HCT116 (cell line): ENCODE measurements at regions not wholly inside any gene's neighbourhood (a gene's known extent, or its start where the extent isn't known, plus 50 kb on each side); places are given as distances from the start of the nearest gene placed in this dataset.

ENCODE experiments used
- ATAC-seq: fragments of 200-7000 bp; cut with Tn5 transposase; 2 replicates; pipeline ENCODE4 v1.9.1; 2020; ENCODE audit warnings: mild to moderate bottlenecking, moderate library complexity
- BruUV-seq: library from RNA; stranded (reverse); fragments of 400-500 nt; replicated peaks from 2 replicates; lab custom pipeline; 2021; lab: Mats Ljungman, UMichigan
- CTCF ChIA-PET: fragments of 300-600 bp; sonication (Branson Sonifier 250); formaldehyde crosslinking; loops from one replicate; lab custom pipeline; 2021; ENCODE audit warnings: antibody characterized with exemption; lab: Charles Lee
- POLR2A ChIA-PET: fragments of 300-600, 350-600 bp; sonication (Branson Sonifier 250); formaldehyde crosslinking; loops from one replicate; lab custom pipeline; 2021; ENCODE audit warnings: antibody characterized with exemption; lab: Charles Lee
- RAD21 ChIA-PET, 2 experiments: fragments of 300-600 bp; sonication (Branson Sonifier 250); formaldehyde crosslinking; loops; one replicate each; lab custom pipeline; 2023; ENCODE audit warnings: low total read pairs in 2 of 2; ENCODE audit not compliant: uncharacterized antibody in 2 of 2, unreplicated experiment in 2 of 2, low non-redundant PET in 1 of 2; lab: Charles Lee
- DNase-seq: peaks from one replicate; pipeline ENCODE4 v3.0.0-alpha.2; 2010; ENCODE audit warnings: low read depth, low spot score
- H2AFZ ChIP-seq: fragments of 200-600 bp; shearing (Covaris generic), sonication (generic); 2 replicates; pipeline ENCODE4 v1.6.1; 2017; ENCODE audit warnings: low read depth, mixed run types, mixed read lengths, antibody characterized with exemption, low read length; ENCODE audit not compliant: poor library complexity, severe bottlenecking
- H3K27ac ChIP-seq: 2 replicates; pipeline ENCODE4 v1.5.1; 2012; ENCODE audit warnings: low read depth, low read length
- H3K27me3 ChIP-seq: fragments of 200-600 bp; sonication (generic); 2 replicates; pipeline ENCODE4 v1.6.1; 2016; ENCODE audit warnings: mixed run types, low read length, mixed read lengths; ENCODE audit not compliant: insufficient read depth
- H3K36me3 ChIP-seq, 2 experiments: fragments of 200-500 bp in 1 of 2; fragments of 200-600 bp in 1 of 2; sonication (Bioruptor generic) in 1 of 2; sonication (generic) in 1 of 2; 2 replicates each; pipeline versions ENCODE4 v1.5.1 to v1.6.1; 2014 to 2016; ENCODE audit warnings: low read length in 2 of 2, inconsistent platforms in 1 of 2, mixed read lengths in 1 of 2, mixed run types in 1 of 2; ENCODE audit not compliant: insufficient read depth in 2 of 2, control insufficient read depth in 1 of 2
- H3K4me1 ChIP-seq, 2 experiments: fragments of 200-600 bp in 1 of 2; sonication (generic) in 1 of 2; 2 replicates each; pipeline versions ENCODE4 v1.5.1 to v1.6.1; 2012 to 2017; ENCODE audit warnings: low read length in 2 of 2, inconsistent platforms in 1 of 2, mild to moderate bottlenecking in 1 of 2, mixed read lengths in 1 of 2, mixed run types in 1 of 2, moderate library complexity in 1 of 2; ENCODE audit not compliant: insufficient read depth in 2 of 2, control insufficient read depth in 1 of 2
- H3K4me2 ChIP-seq: fragments of 200-600 bp; sonication (generic); 2 replicates; pipeline ENCODE4 v1.6.1; 2017; ENCODE audit warnings: mixed run types, low read length, mixed read lengths
- H3K4me3 ChIP-seq, 2 experiments: fragments of 200-600 bp in 1 of 2; sonication (generic) in 1 of 2; replicated peaks in 1 of 2; 2 replicates each; pipeline ENCODE4 v1.5.1; 2011 to 2016; ENCODE audit warnings: low read length in 2 of 2, control low read depth in 1 of 2, low read depth in 1 of 2, mild to moderate bottlenecking in 1 of 2, mixed read lengths in 1 of 2, mixed run types in 1 of 2
- H3K79me2 ChIP-seq: fragments of 200-600 bp; sonication (generic); 2 replicates; pipeline ENCODE4 v1.6.1; 2017; ENCODE audit warnings: mild to moderate bottlenecking, mixed run types, low read length, moderate library complexity, mixed read lengths; ENCODE audit not compliant: insufficient read depth
- H3K9ac ChIP-seq: fragments of 200-600 bp; sonication (generic); 2 replicates; pipeline ENCODE4 v1.6.1; 2016; ENCODE audit warnings: low read length, mixed read lengths
- H3K9me2 ChIP-seq: fragments of 200-600 bp; sonication (generic), shearing (Covaris generic); 2 replicates; pipeline ENCODE4 v1.6.1; 2017; ENCODE audit warnings: mixed run types, mild to moderate bottlenecking, moderate library complexity; ENCODE audit not compliant: insufficient read depth
- H3K9me3 ChIP-seq, 2 experiments: fragments of 200-500 bp in 1 of 2; fragments of 200-600 bp in 1 of 2; sonication (Bioruptor generic) in 1 of 2; sonication (generic) in 1 of 2; 2 replicates each; pipeline ENCODE4 v1.6.1; 2014 to 2017; ENCODE audit warnings: low read length in 2 of 2, mixed read lengths in 2 of 2, inconsistent platforms in 1 of 2, low read depth in 1 of 2, mild to moderate bottlenecking in 1 of 2, mixed run types in 1 of 2, moderate library complexity in 1 of 2; ENCODE audit not compliant: control insufficient read depth in 1 of 2, insufficient read depth in 1 of 2
- H4K20me1 ChIP-seq: fragments of 200-600 bp; sonication (generic), shearing (Covaris generic); 2 replicates; pipeline ENCODE4 v1.6.1; 2017; ENCODE audit warnings: mixed run types, mild to moderate bottlenecking, moderate library complexity; ENCODE audit not compliant: insufficient read depth
- CBX3 ChIP-seq: IDR thresholded peaks from 2 replicates; pipeline ENCODE4 v1.6.1; 2012; ENCODE audit warnings: low read depth
- CEBPB ChIP-seq: IDR thresholded peaks from 2 replicates; pipeline ENCODE4 v1.6.1; 2012; ENCODE audit warnings: low read depth
- EGR1 ChIP-seq: IDR thresholded peaks from 2 replicates; pipeline ENCODE4 v1.6.1; 2012; ENCODE audit warnings: low read depth
- EZH2 ChIP-seq: fragments of 200-600 bp; sonication (generic); IDR thresholded peaks from 2 replicates; pipeline ENCODE4 v1.6.1; 2017; ENCODE audit warnings: antibody characterized with exemption, mixed run types
- EZH2phosphoT487 ChIP-seq: fragments of 200-600 bp; IDR thresholded peaks from 2 replicates; pipeline ENCODE4 v1.6.1; 2018; ENCODE audit warnings: antibody characterized with exemption, borderline replicate concordance
- FOSL1 ChIP-seq: IDR thresholded peaks from 2 replicates; pipeline ENCODE4 v1.6.1; 2012; ENCODE audit warnings: low read depth
- JUND ChIP-seq: IDR thresholded peaks from 2 replicates; pipeline ENCODE4 v1.6.1; 2012
- POLR2A ChIP-seq: IDR thresholded peaks from 2 replicates; pipeline ENCODE4 v1.7.0; 2011; ENCODE audit warnings: borderline replicate concordance; ENCODE audit not compliant: insufficient read depth, insufficient read length; ENCODE audit errors: extremely low read depth
- POLR2AphosphoS5 ChIP-seq: IDR thresholded peaks from 2 replicates; pipeline ENCODE4 v1.6.1; 2011; ENCODE audit warnings: mild to moderate bottlenecking, low read depth, low read length, moderate library complexity
- RAD21 ChIP-seq: IDR thresholded peaks from 2 replicates; pipeline ENCODE4 v1.6.1; 2012; ENCODE audit warnings: low read depth, mild to moderate bottlenecking
- SP1 ChIP-seq: IDR thresholded peaks from 2 replicates; pipeline ENCODE4 v1.6.1; 2012; ENCODE audit warnings: low read depth
- SRF ChIP-seq: IDR thresholded peaks from 2 replicates; pipeline ENCODE4 v1.6.1; 2012; ENCODE audit warnings: low read depth
- TCF7L2 ChIP-seq: IDR thresholded peaks from 2 replicates; pipeline ENCODE4 v1.7.0; 2011; ENCODE audit warnings: borderline replicate concordance, inconsistent platforms; ENCODE audit not compliant: insufficient read depth, insufficient read length; ENCODE audit errors: extremely low read depth
- YY1 ChIP-seq: IDR thresholded peaks from 2 replicates; pipeline ENCODE4 v1.6.1; 2011; ENCODE audit warnings: low read length, low read depth, moderate library complexity, mild to moderate bottlenecking; ENCODE audit not compliant: insufficient replicate concordance; ENCODE audit errors: extremely low read depth
- intact Hi-C: fragments of 100-400 bp; cut with micrococcal nuclease; formaldehyde crosslinking; loops from 2 replicates; pipeline ENCODE4 v1.10.0; 2022
- TF ChIP-seq, protein P1 (sequence below): IDR thresholded peaks from 2 replicates; pipeline ENCODE4 v1.6.1; 2011; ENCODE audit warnings: mild to moderate bottlenecking, low read length, moderate library complexity; ENCODE audit not compliant: insufficient replicate concordance; ENCODE audit errors: extremely low read depth
- TF ChIP-seq, protein P2 (sequence below): IDR thresholded peaks from 2 replicates; pipeline ENCODE4 v1.6.1; 2012; ENCODE audit warnings: low read depth
- TF ChIP-seq, protein P3 (sequence below): IDR thresholded peaks from 2 replicates; pipeline ENCODE4 v1.6.1; 2012

DNA sequence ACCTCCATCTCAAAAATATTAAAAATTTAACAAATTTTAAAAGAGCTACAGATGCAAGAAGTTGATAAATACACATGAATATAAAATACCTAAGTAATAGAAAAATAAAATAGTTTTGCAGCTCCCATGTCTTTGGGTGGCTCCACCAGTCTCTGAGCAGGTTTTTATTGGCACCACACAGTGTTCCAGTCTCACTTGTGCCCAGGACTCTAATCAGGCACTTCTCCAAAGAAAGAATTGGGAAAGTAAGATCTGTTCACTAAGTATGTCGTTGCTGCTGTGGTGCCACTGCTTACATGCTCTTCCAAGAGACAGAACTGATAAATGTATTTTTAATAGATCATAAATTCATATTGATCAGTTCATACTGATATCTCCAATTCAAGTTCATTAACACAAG, 92.5 kb upstream of the ABI3BP start:
- ChIA-PET CTCF (interaction anchor here (1.8 kb wide), 1 partner anchor 16 kb away, joined by 5 read pairs; no protein-coding TSS in a partner anchor), POLR2A (no interaction called here), RAD21 (no interaction called here)
- Histone ChIP-seq H3K36me3 (no peaks in the 10 kb centered on the region), H3K27me3 (no peaks in the 10 kb centered on the region), H3K4me2 (no peak overlapping the region), H3K4me1 (no peaks in the 10 kb centered on the region), H3K4me3 (no peak overlapping the region), H3K79me2 (no peaks in the 10 kb centered on the region), H4K20me1 (no peaks in the 10 kb centered on the region), H2AFZ (no peak overlapping the region), H3K9ac (no peak overlapping the region), H3K27ac (no peak overlapping the region), H3K9me3 (no peaks in the 10 kb centered on the region), H3K9me2 (no peaks in the 10 kb centered on the region)
- intact Hi-C loops: no loop called here
- BruUV-seq: no TSS peak
- DNase-seq (no peak), ATAC-seq (no peak)
- TF ChIP-seq CBX3: no peak
- TF ChIP-seq EGR1: no peak

DNA sequence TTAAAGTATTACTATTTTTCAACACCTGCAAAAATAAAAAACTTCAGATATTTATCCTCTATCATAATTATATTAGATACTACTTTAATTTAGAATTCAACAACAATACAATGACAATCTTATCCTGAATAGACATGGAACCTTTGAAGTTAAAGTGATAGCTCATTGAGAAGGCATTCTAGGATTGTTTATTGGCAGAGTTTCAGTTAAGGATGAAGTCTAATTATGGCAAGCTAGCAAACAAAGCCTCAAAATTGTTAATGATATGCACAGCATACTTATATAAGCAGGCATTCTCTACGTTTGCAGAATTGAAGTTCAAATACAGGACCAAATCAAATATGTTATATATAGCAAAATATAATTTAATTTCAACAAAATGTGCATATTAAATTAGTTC, 91.2 kb upstream of the ABI3BP start:
- Histone ChIP-seq H4K20me1 (no peaks in the 10 kb centered on the region), H3K4me3 (no peak overlapping the region), H3K27me3 (no peaks in the 10 kb centered on the region), H3K9me2 (no peaks in the 10 kb centered on the region), H3K27ac (no peak overlapping the region), H3K36me3 (no peaks in the 10 kb centered on the region), H3K9ac (no peak overlapping the region), H2AFZ (no peak overlapping the region), H3K4me2 (no peak overlapping the region), H3K79me2 (no peaks in the 10 kb centered on the region), H3K4me1 (no peaks in the 10 kb centered on the region), H3K9me3 (no peaks in the 10 kb centered on the region)
- BruUV-seq: no TSS peak
- POLR2A ChIA-PET: no interaction called here
- ATAC-seq (no peak), DNase-seq (no peak)
- intact Hi-C loops: no loop called here
- RAD21 ChIA-PET: no interaction called here
- CTCF ChIA-PET: interaction anchor here (1.8 kb wide), 1 partner anchor 14 kb away, joined by 5 read pairs; no protein-coding TSS in a partner anchor
- TF ChIP-seq EZH2phosphoT487 (no peak), SRF (no peak), CBX3 (no peak), JUND (no peak), CEBPB (no peak), EGR1 (no peak), POLR2AphosphoS5 (no peak), EZH2 (no peak), POLR2A (no peak), FOSL1 (no peak), TCF7L2 (no peak), SP1 (no peak), YY1 (no peak), RAD21 (no peak)
- TF ChIP-seq, protein P1, sequence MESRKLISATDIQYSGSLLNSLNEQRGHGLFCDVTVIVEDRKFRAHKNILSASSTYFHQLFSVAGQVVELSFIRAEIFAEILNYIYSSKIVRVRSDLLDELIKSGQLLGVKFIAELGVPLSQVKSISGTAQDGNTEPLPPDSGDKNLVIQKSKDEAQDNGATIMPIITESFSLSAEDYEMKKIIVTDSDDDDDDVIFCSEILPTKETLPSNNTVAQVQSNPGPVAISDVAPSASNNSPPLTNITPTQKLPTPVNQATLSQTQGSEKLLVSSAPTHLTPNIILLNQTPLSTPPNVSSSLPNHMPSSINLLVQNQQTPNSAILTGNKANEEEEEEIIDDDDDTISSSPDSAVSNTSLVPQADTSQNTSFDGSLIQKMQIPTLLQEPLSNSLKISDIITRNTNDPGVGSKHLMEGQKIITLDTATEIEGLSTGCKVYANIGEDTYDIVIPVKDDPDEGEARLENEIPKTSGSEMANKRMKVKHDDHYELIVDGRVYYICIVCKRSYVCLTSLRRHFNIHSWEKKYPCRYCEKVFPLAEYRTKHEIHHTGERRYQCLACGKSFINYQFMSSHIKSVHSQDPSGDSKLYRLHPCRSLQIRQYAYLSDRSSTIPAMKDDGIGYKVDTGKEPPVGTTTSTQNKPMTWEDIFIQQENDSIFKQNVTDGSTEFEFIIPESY: no peak
- TF ChIP-seq, protein P2, sequence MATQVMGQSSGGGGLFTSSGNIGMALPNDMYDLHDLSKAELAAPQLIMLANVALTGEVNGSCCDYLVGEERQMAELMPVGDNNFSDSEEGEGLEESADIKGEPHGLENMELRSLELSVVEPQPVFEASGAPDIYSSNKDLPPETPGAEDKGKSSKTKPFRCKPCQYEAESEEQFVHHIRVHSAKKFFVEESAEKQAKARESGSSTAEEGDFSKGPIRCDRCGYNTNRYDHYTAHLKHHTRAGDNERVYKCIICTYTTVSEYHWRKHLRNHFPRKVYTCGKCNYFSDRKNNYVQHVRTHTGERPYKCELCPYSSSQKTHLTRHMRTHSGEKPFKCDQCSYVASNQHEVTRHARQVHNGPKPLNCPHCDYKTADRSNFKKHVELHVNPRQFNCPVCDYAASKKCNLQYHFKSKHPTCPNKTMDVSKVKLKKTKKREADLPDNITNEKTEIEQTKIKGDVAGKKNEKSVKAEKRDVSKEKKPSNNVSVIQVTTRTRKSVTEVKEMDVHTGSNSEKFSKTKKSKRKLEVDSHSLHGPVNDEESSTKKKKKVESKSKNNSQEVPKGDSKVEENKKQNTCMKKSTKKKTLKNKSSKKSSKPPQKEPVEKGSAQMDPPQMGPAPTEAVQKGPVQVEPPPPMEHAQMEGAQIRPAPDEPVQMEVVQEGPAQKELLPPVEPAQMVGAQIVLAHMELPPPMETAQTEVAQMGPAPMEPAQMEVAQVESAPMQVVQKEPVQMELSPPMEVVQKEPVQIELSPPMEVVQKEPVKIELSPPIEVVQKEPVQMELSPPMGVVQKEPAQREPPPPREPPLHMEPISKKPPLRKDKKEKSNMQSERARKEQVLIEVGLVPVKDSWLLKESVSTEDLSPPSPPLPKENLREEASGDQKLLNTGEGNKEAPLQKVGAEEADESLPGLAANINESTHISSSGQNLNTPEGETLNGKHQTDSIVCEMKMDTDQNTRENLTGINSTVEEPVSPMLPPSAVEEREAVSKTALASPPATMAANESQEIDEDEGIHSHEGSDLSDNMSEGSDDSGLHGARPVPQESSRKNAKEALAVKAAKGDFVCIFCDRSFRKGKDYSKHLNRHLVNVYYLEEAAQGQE: no peak
- TF ChIP-seq, protein P3, sequence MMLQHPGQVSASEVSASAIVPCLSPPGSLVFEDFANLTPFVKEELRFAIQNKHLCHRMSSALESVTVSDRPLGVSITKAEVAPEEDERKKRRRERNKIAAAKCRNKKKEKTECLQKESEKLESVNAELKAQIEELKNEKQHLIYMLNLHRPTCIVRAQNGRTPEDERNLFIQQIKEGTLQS: no peak
